ENCODE measurements at regions not wholly inside any gene's neighbourhood (a gene's known extent, or its start where the extent isn't known, plus 50 kb on each side); places are given as distances from the start of the nearest gene placed in this dataset.
"Not testable (repeated sequence)": the region's sequence is repeated elsewhere in the genome, so short reads cannot be mapped to it uniquely, and the experiment has no call there.

DNA sequence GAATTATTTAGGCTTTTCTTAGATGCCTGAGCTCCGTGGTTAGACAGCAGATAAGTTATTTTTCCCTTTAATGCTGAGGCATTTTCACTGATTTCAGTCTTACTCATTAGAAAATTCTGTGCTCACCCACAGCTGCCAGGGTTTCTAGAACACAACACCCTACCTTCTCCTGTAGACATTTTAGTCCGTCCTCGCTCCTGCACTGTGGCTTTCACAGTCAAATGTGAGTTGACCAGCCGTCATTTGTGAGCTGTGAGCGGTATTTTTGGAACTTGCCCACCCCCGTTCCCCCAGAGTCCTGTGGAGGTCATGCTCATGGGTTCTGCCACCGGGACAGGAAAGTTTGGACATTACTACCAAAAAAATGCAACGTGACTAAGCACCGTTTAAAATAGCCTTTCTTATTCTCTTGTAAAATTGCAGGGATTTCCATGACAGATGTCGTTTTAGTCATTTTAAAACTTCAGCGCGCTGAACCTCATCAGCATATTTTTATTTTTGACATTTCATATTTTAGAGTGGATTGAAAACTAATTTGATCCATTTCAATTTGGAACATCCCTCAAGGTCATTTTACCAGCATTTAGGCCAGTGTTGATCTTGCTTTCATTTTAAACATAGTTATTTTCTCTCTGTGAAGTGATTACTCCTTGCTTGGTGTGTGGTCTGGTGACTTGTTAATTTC is 249.6 kb upstream of the PLGLB2 start:
- not testable (repeated sequence) for DNase-seq

DNA sequence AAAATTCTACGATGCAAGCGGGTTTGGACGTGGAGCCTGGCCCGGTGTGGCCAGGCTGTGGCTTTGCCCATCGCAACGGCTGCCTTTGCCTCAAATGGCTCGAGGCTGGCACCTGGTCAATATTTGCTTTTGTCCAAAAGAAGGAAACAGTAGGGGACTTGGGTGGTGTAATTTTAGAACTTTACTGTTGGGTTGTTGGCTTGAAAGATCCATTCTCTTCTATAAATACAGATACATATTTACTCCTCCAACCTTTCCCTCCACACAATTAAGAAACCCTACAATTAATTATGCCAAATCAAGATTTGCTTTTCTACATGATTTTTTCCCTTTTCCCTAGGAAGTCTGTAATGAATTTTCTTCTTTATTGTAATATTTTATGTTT is 249.0 kb upstream of the PLGLB2 start:
- DNase-seq, result not testable (repeated sequence)

DNA sequence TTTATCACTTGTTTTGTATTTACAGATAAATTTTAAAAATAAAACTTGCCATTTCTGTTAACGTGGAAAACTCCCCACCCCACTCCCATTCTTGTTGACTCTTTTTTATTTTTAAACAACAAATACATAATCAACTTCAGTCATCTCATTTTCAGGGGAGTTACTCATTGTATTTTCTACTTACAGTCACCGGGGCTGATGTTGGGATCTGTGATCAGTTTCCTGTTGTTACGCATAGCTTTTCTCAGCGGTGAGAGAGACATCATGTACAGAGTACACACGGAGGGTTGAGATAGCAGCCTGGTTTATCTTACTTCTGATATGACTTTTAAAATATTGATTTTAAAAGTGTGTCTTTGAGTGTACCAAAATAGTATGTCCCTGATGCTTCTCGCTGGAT is 248.0 kb upstream of the PLGLB2 start:
- not testable (repeated sequence) for DNase-seq

DNA sequence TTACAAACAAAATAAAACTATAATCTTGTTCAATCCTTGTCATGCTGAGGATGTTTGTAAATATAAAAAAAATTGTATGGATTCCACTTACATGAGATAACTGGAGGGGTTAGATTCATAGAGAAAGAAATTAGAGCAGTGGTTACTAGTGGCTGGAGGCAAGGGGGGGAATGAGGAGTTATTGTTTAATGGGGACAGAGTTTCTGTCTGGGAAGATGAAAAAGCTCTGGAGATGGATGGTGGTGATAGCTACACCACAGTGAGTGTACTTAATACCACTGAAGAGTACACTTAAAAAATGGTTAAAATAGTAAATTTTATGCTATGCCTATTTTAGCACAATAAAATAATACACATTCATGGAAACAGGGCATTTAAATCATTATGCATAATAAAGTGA is 247.5 kb upstream of the PLGLB2 start:
- not testable (repeated sequence) for DNase-seq

DNA sequence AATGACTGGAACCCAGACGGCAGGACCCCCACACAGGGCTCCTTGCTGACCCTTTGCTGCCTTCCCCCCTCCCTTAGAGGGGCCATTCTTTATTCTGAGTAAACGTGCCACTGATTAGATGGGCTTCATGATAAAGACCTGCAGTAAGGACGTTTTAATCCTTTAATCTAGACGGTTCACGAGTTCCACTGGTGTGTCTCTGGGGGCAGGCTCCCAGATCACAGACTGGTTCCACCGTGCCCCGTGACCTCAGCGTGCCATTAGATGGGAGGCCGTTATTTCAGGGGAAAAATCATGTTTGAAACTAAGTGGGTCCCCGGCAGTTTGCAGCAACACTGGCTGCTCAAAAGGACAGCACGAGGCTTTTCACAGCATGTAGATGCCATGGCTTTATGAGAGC is 246.9 kb upstream of the PLGLB2 start:
- not testable (repeated sequence) for DNase-seq

DNA sequence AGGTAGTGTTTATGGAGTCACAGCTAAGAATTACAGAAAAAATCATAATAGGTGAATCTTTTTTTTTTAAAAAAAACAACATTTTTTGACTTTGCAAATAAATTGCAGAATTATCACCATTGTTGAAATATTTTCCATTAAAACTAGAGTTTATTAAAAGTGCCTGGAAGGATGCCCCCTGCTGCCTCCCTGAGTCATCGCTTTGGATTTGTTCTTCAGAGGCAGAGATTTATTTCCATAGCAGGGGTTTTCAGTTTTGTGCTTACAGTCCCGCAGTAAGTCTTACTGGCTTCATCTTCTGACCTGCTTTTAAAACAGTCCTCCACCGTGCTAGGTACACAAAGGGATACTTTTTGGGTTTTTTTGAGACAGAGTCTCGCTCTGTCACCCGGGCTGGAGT is 244.9 kb upstream of the PLGLB2 start:
- not testable (repeated sequence) for DNase-seq

DNA sequence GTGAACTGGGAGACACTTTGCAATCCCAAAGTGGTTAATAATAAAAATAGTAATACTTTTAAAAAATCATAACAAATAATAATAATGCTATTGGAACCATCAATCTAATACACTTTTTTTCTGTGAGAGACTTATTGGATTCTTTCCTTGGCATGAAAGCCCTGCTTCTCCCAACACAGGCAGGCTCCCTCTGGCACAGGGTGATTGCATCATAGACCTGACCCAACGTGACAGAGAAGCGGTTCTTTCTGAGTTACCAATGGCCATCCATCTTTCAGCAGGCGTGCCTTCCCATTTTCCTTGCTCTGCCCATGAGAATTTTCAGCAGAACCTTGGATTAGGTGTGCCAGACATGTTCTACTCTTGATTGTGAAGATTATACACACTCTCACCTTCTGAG is 242.6 kb upstream of the PLGLB2 start:
- DNase-seq, result not testable (repeated sequence)

DNA sequence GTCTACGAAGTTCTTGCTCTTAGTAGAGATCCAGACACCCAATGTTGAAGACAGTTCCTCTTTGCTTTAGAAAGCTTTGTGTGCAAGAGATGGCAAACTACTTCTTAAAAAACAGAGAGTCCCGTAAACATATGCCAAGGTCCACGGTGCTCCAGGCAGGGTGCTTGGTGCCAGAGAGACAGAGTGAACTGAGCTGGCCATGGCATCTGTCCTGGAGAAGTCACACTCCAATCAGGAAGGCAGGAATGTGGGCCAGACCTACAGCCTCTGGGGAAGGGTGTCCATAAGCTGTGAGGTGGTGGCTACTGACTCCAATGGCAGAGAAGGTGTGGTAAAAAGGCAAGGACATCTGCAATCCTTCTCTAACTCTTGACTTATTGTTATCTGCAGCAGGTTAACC is 242.0 kb upstream of the PLGLB2 start:
- DNase-seq, result not testable (repeated sequence)

DNA sequence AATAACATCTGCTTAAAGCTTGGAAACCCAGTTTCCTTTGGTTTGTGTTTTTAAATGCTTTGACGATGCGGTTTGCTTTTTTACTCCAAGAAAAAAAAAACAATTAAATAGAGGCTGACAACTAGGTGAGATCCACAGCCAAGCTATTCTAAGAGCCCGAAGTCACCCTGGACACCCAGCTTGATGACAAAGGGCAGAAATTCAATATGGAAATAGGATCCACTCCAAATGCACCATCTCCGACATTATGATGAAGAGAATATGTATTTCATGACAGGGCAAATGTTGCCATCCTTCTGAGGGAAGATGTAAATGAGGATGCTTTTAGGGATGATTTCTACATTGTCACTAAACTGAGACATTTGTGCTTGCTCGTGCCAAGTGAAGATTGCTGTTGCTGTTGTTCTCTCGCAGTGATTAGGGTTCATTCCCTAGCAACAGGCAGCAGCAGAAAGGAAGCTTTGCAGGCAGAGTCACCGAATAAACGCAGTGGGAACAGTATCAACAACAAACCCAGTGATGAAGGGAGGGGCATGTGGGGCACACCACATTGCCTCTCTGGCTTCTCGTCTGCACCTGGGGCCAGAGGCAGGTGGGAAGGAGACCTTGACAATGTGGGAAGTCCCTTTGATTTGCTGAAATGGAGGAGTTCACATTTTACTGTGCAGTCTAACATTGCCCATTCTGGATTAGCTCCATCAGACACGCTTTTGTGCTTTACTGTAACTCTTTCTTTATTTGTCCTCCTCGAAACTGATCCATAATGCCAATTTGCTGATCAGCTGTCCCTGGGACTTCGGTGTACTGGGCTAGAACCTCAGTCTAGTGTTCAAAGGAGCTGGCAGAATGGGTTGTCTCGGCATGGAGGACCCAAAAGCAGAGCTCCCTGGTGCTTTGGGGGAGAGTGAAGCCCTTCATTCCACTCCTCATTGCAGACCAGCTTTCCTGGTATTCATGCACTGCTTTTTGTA is 240.2 kb upstream of the PLGLB2 start:
- DNase-seq, result not testable (repeated sequence)

DNA sequence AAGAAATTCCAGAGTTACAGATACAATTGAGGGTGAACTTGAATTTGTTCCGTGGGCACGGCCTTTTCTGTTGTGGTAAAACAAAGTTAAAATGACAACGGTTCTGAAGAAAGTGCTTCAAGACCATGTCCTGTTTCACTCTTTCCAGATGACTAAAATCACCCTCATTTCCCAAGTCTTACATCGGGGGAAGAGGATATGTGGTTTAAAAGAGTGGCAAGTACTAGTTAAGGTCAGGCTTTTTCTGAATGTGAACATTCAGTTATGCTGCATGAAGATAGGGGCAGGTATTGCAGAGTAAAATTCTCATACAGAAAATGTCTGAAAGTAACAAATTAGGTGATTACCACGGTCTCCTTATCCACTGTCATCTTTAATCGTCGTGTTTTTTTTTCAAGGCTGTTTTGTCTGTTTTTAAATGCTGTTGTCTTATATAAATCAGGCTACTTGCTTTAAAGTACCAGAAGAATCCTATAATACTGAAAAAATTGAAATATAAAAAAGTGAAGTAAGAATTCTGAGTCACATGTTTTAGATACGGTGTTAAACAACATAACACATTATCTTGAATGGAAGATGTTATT is 236.6 kb upstream of the PLGLB2 start:
- DNase-seq, result not testable (repeated sequence)

DNA sequence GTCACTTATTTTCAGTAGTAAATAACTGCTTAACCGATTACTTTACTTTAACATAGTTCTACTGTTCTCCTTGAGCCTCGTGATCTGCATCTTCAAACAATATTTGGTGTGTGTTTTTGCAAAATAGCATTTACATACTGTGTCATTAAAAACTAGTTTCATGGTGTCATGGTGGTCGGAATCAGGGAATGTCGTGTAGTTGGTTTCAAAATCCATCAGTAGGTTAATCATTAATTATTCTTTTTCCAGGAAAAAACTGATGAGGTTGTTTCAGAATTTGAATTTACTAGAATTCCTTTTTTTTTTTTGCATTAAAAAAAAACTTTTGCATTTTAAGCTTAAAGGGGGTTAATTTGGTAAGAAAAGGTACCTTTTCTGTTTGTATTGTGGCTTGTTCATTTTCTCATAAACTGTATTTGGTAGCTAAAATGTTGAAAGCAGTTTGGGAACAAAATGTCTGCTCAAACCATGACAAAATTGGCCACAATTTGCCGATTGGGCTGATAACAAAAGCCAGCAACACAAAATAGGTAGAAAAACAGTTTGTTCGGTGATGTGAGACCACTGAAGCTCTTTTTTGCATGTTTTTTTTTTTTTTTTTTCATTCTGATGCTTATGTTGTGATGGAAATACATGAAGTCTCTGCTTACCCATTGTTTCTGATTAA is 234.9 kb upstream of the PLGLB2 start:
- not testable (repeated sequence) for DNase-seq

DNA sequence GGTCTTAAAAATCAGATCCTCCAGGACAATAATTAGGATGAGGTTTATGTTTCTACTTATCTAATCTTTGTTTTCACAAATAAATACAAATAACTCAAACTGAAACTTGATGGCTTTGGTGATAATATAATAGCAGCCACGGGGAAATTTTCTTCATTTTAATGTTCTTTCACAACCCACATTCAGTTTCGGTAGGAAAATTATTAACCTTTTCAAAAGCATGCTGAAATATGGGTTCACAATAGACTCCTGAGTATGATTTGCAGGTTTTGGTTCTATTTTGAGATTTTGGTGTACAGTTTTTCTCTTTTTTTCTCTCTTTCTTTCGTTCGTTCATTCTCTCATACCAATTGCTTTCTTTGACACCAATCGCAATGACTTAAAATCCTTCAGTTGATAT is 233.9 kb upstream of the PLGLB2 start:
- DNase-seq, result not testable (repeated sequence)

DNA sequence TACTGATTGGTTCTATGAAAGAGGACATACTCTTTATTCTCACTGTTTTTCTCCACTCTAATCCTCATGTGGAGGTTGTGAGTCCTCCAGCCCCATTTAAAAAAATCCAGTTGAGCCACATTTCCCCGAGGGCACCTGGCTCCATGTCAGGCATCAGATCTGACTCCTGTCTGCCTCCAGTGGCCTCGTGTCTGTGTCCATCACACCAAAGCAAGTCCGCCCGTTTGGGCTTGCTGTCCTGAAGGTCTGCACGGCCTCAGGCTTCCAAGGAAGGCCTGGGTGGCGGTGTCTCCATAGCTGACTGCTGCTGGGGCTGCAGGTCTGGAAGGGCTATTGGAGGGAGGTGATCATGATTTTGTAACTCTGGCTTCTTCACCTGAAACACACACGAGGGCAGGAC is 233.4 kb upstream of the PLGLB2 start:
- DNase-seq, result not testable (repeated sequence)

DNA sequence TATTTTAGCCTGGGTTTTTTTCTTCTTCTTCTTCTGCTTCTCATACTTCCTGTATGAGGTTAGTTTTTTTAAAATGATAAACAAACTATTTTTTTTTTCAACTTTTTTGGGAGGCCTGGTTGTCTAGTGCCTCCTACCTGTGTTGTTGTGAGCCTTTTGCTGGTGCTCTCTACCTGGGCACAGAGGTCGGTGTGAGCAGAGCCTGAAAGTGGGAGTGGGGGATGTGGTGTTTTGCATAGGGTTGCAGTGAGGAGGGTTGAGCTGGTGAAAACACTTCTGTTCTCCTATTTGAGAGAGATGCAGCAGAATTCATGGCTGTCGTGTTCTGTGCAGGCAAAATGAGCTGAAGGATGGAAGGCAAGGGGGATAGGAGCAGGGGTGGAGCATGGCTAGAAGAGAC is 232.7 kb upstream of the PLGLB2 start:
- DNase-seq, result not testable (repeated sequence)

DNA sequence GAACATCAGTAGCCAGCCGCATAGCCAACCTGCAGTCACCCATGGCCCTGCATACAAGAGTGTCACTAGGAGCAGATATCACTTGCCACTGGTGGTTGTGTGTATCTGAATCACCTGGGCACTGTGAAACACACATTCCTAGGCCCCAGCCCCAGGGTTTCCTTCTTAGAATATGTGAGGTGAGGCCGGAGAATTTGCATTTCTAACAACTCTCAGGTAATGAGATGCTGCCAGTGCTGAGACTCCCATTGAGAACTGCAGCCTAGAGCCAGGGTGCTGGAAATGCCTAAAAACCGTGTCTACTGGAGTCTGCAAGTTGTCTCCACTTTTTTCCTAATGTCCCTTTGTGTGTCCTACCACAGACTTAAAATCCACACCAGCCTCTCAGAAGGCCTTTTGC is 232.0 kb upstream of the PLGLB2 start:
- DNase-seq, result not testable (repeated sequence)

DNA sequence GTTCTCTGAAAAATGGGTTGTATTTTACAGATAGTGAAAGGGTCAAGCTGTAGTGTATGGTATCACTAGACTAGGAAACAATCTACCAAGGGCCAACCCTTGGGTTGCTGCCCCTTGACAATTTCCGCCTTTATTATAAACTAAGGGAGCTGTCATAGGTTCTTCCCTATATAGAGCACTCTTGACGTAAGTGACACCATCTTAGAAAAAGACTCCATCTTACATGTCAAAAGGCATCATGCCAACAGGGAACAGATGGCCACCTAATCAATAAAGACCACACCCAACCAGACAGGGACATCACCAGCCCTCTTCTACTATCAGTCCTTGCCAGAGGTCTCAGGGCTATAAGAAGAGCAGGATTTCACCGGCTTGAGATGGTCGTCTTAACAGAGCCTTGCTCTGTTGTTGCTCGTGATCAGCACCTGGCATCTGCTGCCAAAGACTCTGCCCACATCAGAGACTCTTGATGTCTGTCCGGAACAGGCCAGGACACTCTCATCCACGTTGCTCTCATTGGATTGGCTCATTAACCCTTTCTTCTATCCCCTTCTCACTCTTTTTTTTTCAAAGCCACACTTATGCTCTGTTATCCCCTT is 231.4 kb upstream of the PLGLB2 start:
- not testable (repeated sequence) for DNase-seq

DNA sequence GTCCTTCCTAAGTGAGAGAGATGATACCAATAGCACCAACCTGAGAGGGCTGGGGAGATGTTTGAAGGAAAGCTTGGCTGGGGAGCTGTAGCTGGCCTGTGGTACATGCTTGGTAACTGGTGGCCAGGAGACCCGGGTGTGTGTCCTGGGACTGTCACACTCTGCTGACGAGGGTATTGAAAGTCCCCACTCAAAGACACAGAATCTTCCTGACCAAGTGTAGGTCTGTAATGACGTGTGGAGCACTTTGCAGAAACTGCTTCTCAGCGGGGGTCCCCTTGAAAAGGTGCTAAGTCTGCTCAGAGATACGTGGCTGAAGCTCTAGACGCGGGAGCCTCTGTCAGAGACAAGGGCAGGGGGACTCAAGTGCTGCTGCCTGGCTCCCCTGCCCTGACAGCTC is 230.4 kb upstream of the PLGLB2 start:
- not testable (repeated sequence) for DNase-seq

DNA sequence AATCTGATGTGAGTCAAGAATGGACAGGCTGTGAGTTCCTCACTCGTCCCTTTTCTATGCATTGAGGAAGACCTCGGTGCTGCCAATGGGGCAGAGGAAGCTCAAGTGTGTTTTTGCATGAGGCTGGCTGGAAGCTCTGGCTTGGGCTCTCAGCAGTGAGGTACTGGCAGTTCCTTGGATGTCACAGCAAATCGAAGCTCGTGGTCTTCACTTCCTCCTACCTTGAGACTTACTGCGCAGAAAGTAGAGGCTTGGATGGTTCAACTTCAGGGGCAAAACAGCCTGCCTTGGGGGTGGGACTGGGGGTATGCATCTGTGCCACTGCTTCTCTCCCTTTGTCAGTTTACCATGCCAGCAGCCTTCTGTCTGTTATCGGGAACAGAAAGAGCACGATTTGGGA is 229.8 kb upstream of the PLGLB2 start:
- DNase-seq, result not testable (repeated sequence)

DNA sequence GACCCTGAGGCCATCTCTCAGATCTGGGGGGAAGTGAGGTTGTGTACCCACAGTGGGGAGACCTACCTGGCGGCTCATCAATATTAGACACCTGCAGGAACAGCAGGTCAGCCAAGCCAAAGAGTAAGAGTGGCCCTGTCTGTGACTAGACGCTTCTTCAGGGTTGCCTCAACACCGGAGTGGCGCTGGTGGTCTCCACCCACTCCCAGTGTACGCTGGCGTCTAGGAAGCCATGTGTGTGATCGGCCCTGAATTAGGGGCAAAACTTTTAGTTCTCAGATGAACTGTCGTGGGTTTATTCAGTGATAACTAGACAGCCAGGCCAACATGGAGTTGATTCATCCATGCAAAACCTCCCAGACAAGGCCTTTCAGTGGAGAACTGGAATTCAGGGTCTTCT is 229.3 kb upstream of the PLGLB2 start:
- DNase-seq, result not testable (repeated sequence)

DNA sequence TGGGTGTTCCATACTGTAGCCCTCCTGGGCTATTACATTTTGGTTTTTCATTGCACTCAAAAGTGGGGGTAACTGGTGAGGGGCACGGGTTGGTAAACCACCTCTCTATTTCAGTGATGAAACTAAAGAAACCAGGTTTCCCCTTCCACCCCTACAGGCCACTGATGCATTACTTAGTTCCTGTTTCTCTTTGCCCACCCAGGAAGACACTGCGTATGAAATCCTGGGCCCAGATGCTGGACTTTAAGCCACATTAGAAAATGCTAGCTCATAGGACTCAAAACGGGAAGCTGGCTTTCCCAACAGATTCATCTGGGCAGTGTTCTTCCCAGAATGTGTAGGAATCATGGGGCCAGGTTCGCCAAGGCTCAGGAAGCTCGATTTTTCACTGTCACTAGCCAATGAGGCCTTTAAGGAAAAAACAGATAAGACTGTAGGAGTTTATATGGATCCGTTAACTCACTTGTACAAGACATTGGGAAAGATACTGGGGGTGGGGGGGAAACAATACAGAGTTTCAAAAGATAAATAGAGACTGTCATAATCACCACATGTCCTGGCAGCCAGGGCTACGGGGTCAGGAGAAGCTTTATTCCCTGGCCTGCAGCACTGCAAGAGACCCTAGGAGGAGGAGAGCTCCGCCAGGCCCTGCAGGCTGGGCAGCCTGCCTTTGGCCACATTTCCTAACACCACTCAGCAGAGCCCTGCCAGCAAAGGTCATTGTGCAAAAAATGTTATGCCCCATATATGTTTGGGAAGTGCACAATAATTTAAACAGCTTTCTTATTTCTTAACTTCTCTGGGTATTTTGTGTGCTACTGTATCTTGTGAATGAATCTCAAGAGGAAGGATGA is 228.5 kb upstream of the PLGLB2 start:
- not testable (repeated sequence) for DNase-seq

DNA sequence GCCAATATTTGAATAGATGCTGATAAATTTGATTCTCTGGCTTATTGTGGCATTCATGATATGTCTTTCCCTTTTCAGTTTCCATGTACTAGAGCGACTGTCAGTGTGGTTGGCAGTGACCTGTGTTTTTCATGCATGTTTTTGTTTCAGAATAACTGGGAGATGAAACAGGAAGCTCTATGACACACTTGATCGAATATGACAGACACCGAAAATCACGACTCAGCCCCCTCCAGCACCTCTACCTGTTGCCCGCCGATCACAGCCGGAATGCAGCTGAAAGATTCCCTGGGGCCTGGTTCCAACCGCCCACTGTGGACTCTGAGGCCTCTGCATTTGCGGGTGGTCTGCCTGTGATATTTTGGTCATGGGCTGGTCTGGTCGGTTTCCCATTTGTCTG is 226.8 kb upstream of the PLGLB2 start:
- DNase-seq, result not testable (repeated sequence)

DNA sequence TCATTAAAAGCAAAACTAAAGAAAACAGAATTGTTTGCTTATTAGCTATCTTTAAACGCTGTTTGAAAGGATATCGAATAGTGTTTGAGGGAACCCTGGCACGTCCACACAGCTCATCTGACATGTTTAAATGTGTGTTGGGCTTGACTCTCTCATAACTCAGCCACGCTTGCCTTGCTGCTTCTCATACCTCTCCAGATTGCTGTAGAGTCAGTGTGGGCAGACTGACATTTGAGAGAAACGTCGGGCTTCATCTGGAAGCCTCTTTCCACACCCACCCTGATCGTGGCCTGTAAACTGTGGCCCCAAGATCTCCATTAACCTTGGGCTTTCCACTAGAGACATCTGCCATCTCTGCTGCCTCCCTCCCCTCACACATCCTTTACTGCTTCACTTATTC is 226.4 kb upstream of the PLGLB2 start:
- DNase-seq, result not testable (repeated sequence)

All from COR-L47 (cell line).